HepG2 (cell line): ENCODE measurements at regions not wholly inside any gene's neighbourhood (a gene's known extent, or its start where the extent isn't known, plus 50 kb on each side); places are given as distances from the start of the nearest gene placed in this dataset.

ENCODE experiments used
- ATAC-seq: fragments of 200-7000 bp; cut with Tn5 transposase; 3 replicates; pipeline ENCODE4 v1.9.1; 2020; ENCODE audit warnings: mild to moderate bottlenecking, moderate library complexity
- BruUV-seq: library from RNA; stranded (reverse); fragments of 400-500 nt; replicated peaks from 2 replicates; lab custom pipeline; 2021; lab: Mats Ljungman, UMichigan
- CTCF ChIA-PET: fragments of 300-600 bp; formaldehyde crosslinking; extraction: SDS; loops from one replicate; lab custom pipeline; 2021; ENCODE audit warnings: low total read pairs, inconsistent platforms, low intra/inter-chr PET ratio; lab: Yijun Ruan, JAX
- POLR2A ChIA-PET: fragments of 350-600 bp; sonication (Branson Sonifier 250); formaldehyde crosslinking; loops from one replicate; lab custom pipeline; 2020; ENCODE audit warnings: antibody characterized with exemption, inconsistent platforms; lab: Yijun Ruan, JAX
- DNase-seq: peaks from one replicate; pipeline ENCODE4 v3.0.0-alpha.2; 2015; ENCODE audit warnings: low spot score
- FAIRE-seq: peaks from 3 replicates; lab custom pipeline; 2011; peaks lifted over from hg19 to GRCh38; lab: Jason Lieb, UNC
- H2AFZ ChIP-seq: one replicate; pipeline ENCODE4 v1.6.1; 2011; ENCODE audit warnings: low read length, inconsistent platforms
- H3K27ac ChIP-seq: fragments of 300-600 bp; 3 replicates; pipeline ENCODE4 v1.8.0; 2011; ENCODE audit warnings: mixed run types, mild to moderate bottlenecking, mixed read lengths, low read length, inconsistent platforms; ENCODE audit not compliant: insufficient read depth; ENCODE audit errors: extremely low read length
- H3K27me3 ChIP-seq, 2 experiments: fragments of 200-600 bp in 1 of 2; 2 replicates in 1 of 2; 3 replicates in 1 of 2; pipeline versions ENCODE4 v1.6.0 to v1.8.0; 2011; ENCODE audit warnings: low read length in 2 of 2, mild to moderate bottlenecking in 2 of 2, moderate library complexity in 2 of 2, inconsistent platforms in 1 of 2; ENCODE audit not compliant: insufficient read depth in 2 of 2, control insufficient read depth in 1 of 2
- H3K36me3 ChIP-seq, 2 experiments: fragments of 200-600 bp in 1 of 2; replicated peaks in 1 of 2; 2 replicates in 1 of 2; 3 replicates in 1 of 2; pipeline versions ENCODE4 v1.5.1 to v1.8.0; 2011; ENCODE audit warnings: low read length in 2 of 2, inconsistent platforms in 1 of 2; ENCODE audit not compliant: insufficient read depth in 2 of 2, control insufficient read depth in 1 of 2
- H3K4me1 ChIP-seq: 2 replicates; pipeline ENCODE4 v1.5.1; 2012; ENCODE audit warnings: low read length, inconsistent platforms; ENCODE audit not compliant: insufficient read depth
- H3K4me2 ChIP-seq: 2 replicates; pipeline ENCODE4 v1.6.0; 2011; ENCODE audit warnings: low read depth, low read length, inconsistent platforms
- H3K4me3 ChIP-seq, 3 experiments: fragments of 200-600 bp in 1 of 3; sonication (generic), shearing (Covaris generic) in 1 of 3; replicated peaks in 1 of 3; 2 replicates each; pipeline ENCODE4 v1.5.1; 2011 to 2016; ENCODE audit warnings: low read length in 3 of 3, inconsistent platforms in 2 of 3, low read depth in 2 of 3, mild to moderate bottlenecking in 2 of 3, control low read depth in 1 of 3, mixed read lengths in 1 of 3; ENCODE audit not compliant: insufficient read depth in 1 of 3
- H3K79me2 ChIP-seq: one replicate; pipeline ENCODE4 v1.6.1; 2011; ENCODE audit warnings: low read length, inconsistent platforms; ENCODE audit not compliant: insufficient read depth
- H3K9ac ChIP-seq: 2 replicates; pipeline ENCODE4 v1.6.0; 2011; ENCODE audit warnings: mild to moderate bottlenecking, low read depth, low read length, inconsistent platforms; ENCODE audit not compliant: insufficient read depth
- H3K9me3 ChIP-seq: 2 replicates; pipeline ENCODE4 v1.5.1; 2012; ENCODE audit warnings: mild to moderate bottlenecking, low read length
- H4K20me1 ChIP-seq: 2 replicates; pipeline ENCODE4 v1.6.0; 2011; ENCODE audit warnings: inconsistent platforms, mild to moderate bottlenecking, low read length, moderate library complexity; ENCODE audit not compliant: insufficient read depth
- CCDC6 ChIP-seq: sonication (generic); formaldehyde crosslinking; IDR thresholded peaks from 2 replicates; pipeline ENCODE4 v1.8.1; 2022; ENCODE audit warnings: mild to moderate bottlenecking, missing genetic modification reagents, moderate library complexity
- FOXJ3 ChIP-seq: sonication (generic); formaldehyde crosslinking; IDR thresholded peaks from 2 replicates; pipeline ENCODE4 v1.4.0; 2020; ENCODE audit warnings: missing genetic modification reagents, mild to moderate bottlenecking, borderline replicate concordance
- GATAD2A ChIP-seq: IDR thresholded peaks from 2 replicates; pipeline ENCODE4 v1.6.1; 2016
- HCFC1 ChIP-seq: fragments of 150-350 bp; IDR thresholded peaks from 2 replicates; pipeline ENCODE4 v1.6.1; 2014; ENCODE audit warnings: low read depth, low read length
- HOXA5 ChIP-seq: sonication (generic); formaldehyde crosslinking; IDR thresholded peaks from 2 replicates; pipeline ENCODE4 v1.4.0; 2020; ENCODE audit warnings: missing genetic modification reagents
- MED13 ChIP-seq: sonication (generic); formaldehyde crosslinking; IDR thresholded peaks from 2 replicates; pipeline ENCODE4 v1.5.0; 2020; ENCODE audit warnings: missing genetic modification reagents
- RARG ChIP-seq: sonication (generic); formaldehyde crosslinking; IDR thresholded peaks from 2 replicates; pipeline ENCODE4 v1.4.0; 2020; ENCODE audit warnings: low read depth, mild to moderate bottlenecking, missing genetic modification reagents
- SAP130 ChIP-seq: IDR thresholded peaks from 2 replicates; pipeline ENCODE4 v1.6.1; 2016; ENCODE audit warnings: low read depth
- SPEN ChIP-seq: sonication (generic); formaldehyde crosslinking; IDR thresholded peaks from 2 replicates; pipeline ENCODE4 v1.5.1; 2020; ENCODE audit warnings: low read depth, mild to moderate bottlenecking, missing genetic modification reagents
- TCF7 ChIP-seq: sonication (generic); IDR thresholded peaks from 2 replicates; pipeline ENCODE4 v1.6.1; 2016; ENCODE audit warnings: antibody characterized with exemption, low read depth
- THAP7 ChIP-seq: sonication (generic); formaldehyde crosslinking; IDR thresholded peaks from 2 replicates; pipeline ENCODE4 v1.8.1; 2023; ENCODE audit warnings: mild to moderate bottlenecking, missing genetic modification reagents
- TOE1 ChIP-seq: sonication (generic); formaldehyde crosslinking; IDR thresholded peaks from 2 replicates; pipeline ENCODE4 v1.4.0; 2020; ENCODE audit warnings: mild to moderate bottlenecking, missing genetic modification reagents
- TRAFD1 ChIP-seq: sonication (generic); formaldehyde crosslinking; IDR thresholded peaks from 2 replicates; pipeline ENCODE4 v1.5.1; 2020; ENCODE audit warnings: missing genetic modification reagents, mild to moderate bottlenecking, borderline replicate concordance
- ZHX2 ChIP-seq, 2 experiments: sonication (generic) in 1 of 2; formaldehyde crosslinking in 1 of 2; IDR thresholded peaks; 2 replicates each; pipeline versions ENCODE4 v1.6.1 to v1.9.0; 2014 to 2022; ENCODE audit warnings: antibody characterized with exemption in 1 of 2, borderline replicate concordance in 1 of 2, inconsistent platforms in 1 of 2, low read depth in 1 of 2, missing genetic modification reagents in 1 of 2
- ZNF766 ChIP-seq: sonication (generic); formaldehyde crosslinking; IDR thresholded peaks from 2 replicates; pipeline ENCODE4 v1.5.0; 2020; ENCODE audit warnings: missing genetic modification reagents, borderline replicate concordance
- ZNF776 ChIP-seq: sonication (generic); formaldehyde crosslinking; IDR thresholded peaks from 2 replicates; pipeline ENCODE4 v1.4.0; 2020; ENCODE audit warnings: mild to moderate bottlenecking, missing genetic modification reagents
- WGBS: methylation state at CpG from one replicate; pipeline ENCODE4 v1.1.6; 2017; ENCODE audit warnings: low lambda C conversion rate; 5-methylcytosine and 5-hydroxymethylcytosine counted together
- in situ Hi-C: cut with HindIII; loops from 2 replicates; pipeline ENCODE4 v1.10.0; 2017; ENCODE audit warnings: low pct_unique_long_range_greater_than_20kb; ENCODE audit not compliant: extremely low pct_ligation_motif_present
- intact Hi-C: fragments of 100-400 bp; cut with micrococcal nuclease; formaldehyde crosslinking; loops from one replicate; pipeline ENCODE4 v1.10.0; 2022; ENCODE audit not compliant: unreplicated experiment

- DNase-seq (no peak), FAIRE-seq (no peak), ATAC-seq (no peak)
- H4K20me1 ChIP-seq = 0 out of 2 replicates have a peak, but pooled peaks cover 2% of the 10 kb centered on the region
- intact Hi-C loops (no loop called here), in situ Hi-C loops (no loop called here)
- H2AFZ ChIP-seq = no peak overlapping the region
- H3K27me3 ChIP-seq = peaks cover 2 to 3% of the 10 kb centered on the region in 2 experiments; a peak in 3 of 5 replicates
- H3K27ac ChIP-seq = no peak overlapping the region
- H3K9me3 ChIP-seq = no peaks in the 10 kb centered on the region
- H3K4me3 ChIP-seq = no peak overlapping the region
- no TSS peak for BruUV-seq
- no peak overlapping the region for H3K4me2 ChIP-seq
- no peaks in the 10 kb centered on the region for H3K4me1 ChIP-seq
- ChIA-PET POLR2A (no interaction called here), CTCF (no interaction called here)
- WGBS = 24% methylated on average over 22 of the region's 26 CpGs
- no peaks in the 10 kb centered on the region for H3K79me2 ChIP-seq
- H3K9ac ChIP-seq = no peak overlapping the region
- H3K36me3 ChIP-seq = no peaks in the 10 kb centered on the region
- no peak for TF ChIP-seq SPEN (CRISPR knock-in tag)
- no peak for TF ChIP-seq TRAFD1 (CRISPR knock-in tag)
- TF ChIP-seq ZNF766 (CRISPR knock-in tag) = no peak
- TF ChIP-seq TOE1 (CRISPR knock-in tag) = no peak
- TF ChIP-seq ZNF776 = no peak
- TF ChIP-seq FOXJ3 (CRISPR knock-in tag) = no peak
- TF ChIP-seq MED13 (CRISPR knock-in tag) = no peak
- no peak for TF ChIP-seq TCF7
- no peak for TF ChIP-seq GATAD2A
- TF ChIP-seq HCFC1 = no peak
- no peak for TF ChIP-seq RARG (CRISPR knock-in tag)
- TF ChIP-seq CCDC6 (CRISPR knock-in tag) = no peak
- no peak for TF ChIP-seq HOXA5 (CRISPR knock-in tag)
- TF ChIP-seq ZHX2 (IDR thresholded peaks at IDR 0.05; ENCODE audit: low read depth) = no peak
- no peak for TF ChIP-seq ZHX2 (CRISPR knock-in tag; IDR thresholded peaks at IDR 0.05; ENCODE audit: borderline replicate concordance)
- no peak for TF ChIP-seq SAP130 (CRISPR knock-in tag)
- no peak for TF ChIP-seq THAP7 (CRISPR knock-in tag)
These were observed 560.0 kb downstream of the BNC2 start for GRCh38 chr9:16310278-16311110.
